HG03196 (cell line): ENCODE measurements at regions not wholly inside any gene's neighbourhood (a gene's known extent, or its start where the extent isn't known, plus 50 kb on each side); places are given as distances from the start of the nearest gene placed in this dataset.

ENCODE experiments used
- ATAC-seq: cut with Tn5 transposase; IDR thresholded peaks from one replicate; pipeline ENCODE4 v1.9.1; 2021; ENCODE audit not compliant: unreplicated experiment

- ATAC-seq, result no peak
These were observed 330.7 kb downstream of the NUF2 start for GRCh38 chr1:163652441-163652840.

- no peak for ATAC-seq
These were observed 333.8 kb downstream of the NUF2 start for GRCh38 chr1:163655565-163655964.

- ATAC-seq, result no peak
These were observed 334.5 kb downstream of the NUF2 start for GRCh38 chr1:163656095-163656759.

- no peak for ATAC-seq
These were observed 336.0 kb downstream of the NUF2 start for GRCh38 chr1:163657719-163658118.

GRCh38 chr1:163661391-163661790 is 339.6 kb downstream of the NUF2 start:
- ATAC-seq, result no peak

GRCh38 chr1:163664671-163665335 is 343.0 kb downstream of the NUF2 start:
- no peak for ATAC-seq

- ATAC-seq, result no peak
These were observed 346.7 kb downstream of the NUF2 start for GRCh38 chr1:163668472-163668871.

GRCh38 chr1:163670989-163671757 is 349.4 kb downstream of the NUF2 start:
- ATAC-seq, result no peak

- no peak for ATAC-seq
These were observed 351.4 kb downstream of the NUF2 start for GRCh38 chr1:163672976-163673758.

- ATAC-seq, result no peak
These were observed 352.0 kb downstream of the NUF2 start for GRCh38 chr1:163673759-163674151.

GRCh38 chr1:163674236-163674635 is 352.5 kb downstream of the NUF2 start:
- ATAC-seq, result no peak

- ATAC-seq, result no peak
These were observed 363.0 kb downstream of the NUF2 start for GRCh38 chr1:163684785-163685184.

- ATAC-seq, result no peak
These were observed 370.5 kb downstream of the NUF2 start for GRCh38 chr1:163692266-163692665.

GRCh38 chr1:163697137-163697536 is 375.4 kb downstream of the NUF2 start:
- ATAC-seq, result peak; percentile 77

GRCh38 chr1:163701783-163702374 is 380.1 kb downstream of the NUF2 start:
- ATAC-seq, result no peak

GRCh38 chr1:163703794-163704193 is 382.0 kb downstream of the NUF2 start:
- no peak for ATAC-seq

- ATAC-seq, result no peak
These were observed 385.2 kb downstream of the NUF2 start for GRCh38 chr1:163706915-163707314.

- no peak for ATAC-seq
These were observed 387.9 kb downstream of the NUF2 start for GRCh38 chr1:163709636-163710035.

GRCh38 chr1:163712321-163712720 is 390.6 kb downstream of the NUF2 start:
- ATAC-seq, result no peak

- ATAC-seq, result no peak
These were observed 398.5 kb downstream of the NUF2 start for GRCh38 chr1:163720294-163720693.

GRCh38 chr1:163725551-163725950 is 403.8 kb downstream of the NUF2 start:
- no peak for ATAC-seq
